Brain microvascular endothelial cell (primary cell): ENCODE measurements at regions not wholly inside any gene's neighbourhood (a gene's known extent, or its start where the extent isn't known, plus 50 kb on each side); places are given as distances from the start of the nearest gene placed in this dataset.
A peak's percentile ranks its signal among the peaks of the same experiment; 100 is the strongest.

Experiments
- DNase-seq: peaks from one replicate; pipeline ENCODE4 v3.0.0-alpha.2; 2020
- H3K27ac ChIP-seq: fragments of 250-450 bp; sonication (Bioruptor Pico); 2 replicates; pipeline ENCODE4 v1.5.1; 2020; ENCODE audit warnings: mild to moderate bottlenecking, moderate library complexity
- H3K27me3 ChIP-seq: fragments of 250-450 bp; sonication (Bioruptor Pico); replicated peaks from 2 replicates; pipeline ENCODE4 v1.5.1; 2020; ENCODE audit warnings: mild to moderate bottlenecking
- H3K36me3 ChIP-seq: fragments of 250-450 bp; sonication (Bioruptor Pico); replicated peaks from 2 replicates; pipeline ENCODE4 v1.5.1; 2020; ENCODE audit warnings: mild to moderate bottlenecking
- H3K4me3 ChIP-seq: 2 replicates; pipeline ENCODE4 v1.5.1; 2011; ENCODE audit warnings: low read depth, mild to moderate bottlenecking, control low read depth, low read length, moderate library complexity
- in situ Hi-C: cut with HindIII; loops from 2 replicates; pipeline ENCODE4 v1.10.0; 2017; ENCODE audit warnings: low sequenced_read_pairs, low pct_ligation_motif_present
- TF ChIP-seq, protein P1 (sequence below): IDR thresholded peaks from 2 replicates; pipeline ENCODE4 v1.5.1; 2011; ENCODE audit warnings: low read depth, mild to moderate bottlenecking, moderate library complexity, low read length, control low read depth, inconsistent platforms; ENCODE audit errors: missing control alignments

DNA sequence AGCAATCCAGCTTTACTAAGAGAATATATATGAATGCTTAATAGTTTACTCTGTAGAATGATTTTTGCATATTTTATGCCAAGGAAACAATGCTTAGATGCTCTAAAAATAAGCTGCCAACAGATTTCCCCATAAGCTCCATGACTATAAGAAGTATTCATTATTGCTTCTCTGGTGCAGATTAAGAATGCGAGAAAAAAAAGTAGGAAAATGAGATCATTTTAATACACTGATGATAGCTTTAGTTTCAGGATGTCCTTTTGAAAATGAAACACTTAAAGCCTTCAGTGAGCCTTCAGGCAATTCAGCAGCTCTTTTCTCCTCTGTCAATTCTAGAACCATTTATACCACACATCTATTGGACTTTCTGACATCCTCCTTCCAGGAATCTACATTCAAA is 735.0 kb upstream of the POT1 start:
- Histone ChIP-seq H3K4me3 (no peak overlapping the region), H3K36me3 (no peaks in the 10 kb centered on the region), H3K27me3 (no peaks in the 10 kb centered on the region), H3K27ac (no peak overlapping the region)
- TF ChIP-seq, protein P1, sequence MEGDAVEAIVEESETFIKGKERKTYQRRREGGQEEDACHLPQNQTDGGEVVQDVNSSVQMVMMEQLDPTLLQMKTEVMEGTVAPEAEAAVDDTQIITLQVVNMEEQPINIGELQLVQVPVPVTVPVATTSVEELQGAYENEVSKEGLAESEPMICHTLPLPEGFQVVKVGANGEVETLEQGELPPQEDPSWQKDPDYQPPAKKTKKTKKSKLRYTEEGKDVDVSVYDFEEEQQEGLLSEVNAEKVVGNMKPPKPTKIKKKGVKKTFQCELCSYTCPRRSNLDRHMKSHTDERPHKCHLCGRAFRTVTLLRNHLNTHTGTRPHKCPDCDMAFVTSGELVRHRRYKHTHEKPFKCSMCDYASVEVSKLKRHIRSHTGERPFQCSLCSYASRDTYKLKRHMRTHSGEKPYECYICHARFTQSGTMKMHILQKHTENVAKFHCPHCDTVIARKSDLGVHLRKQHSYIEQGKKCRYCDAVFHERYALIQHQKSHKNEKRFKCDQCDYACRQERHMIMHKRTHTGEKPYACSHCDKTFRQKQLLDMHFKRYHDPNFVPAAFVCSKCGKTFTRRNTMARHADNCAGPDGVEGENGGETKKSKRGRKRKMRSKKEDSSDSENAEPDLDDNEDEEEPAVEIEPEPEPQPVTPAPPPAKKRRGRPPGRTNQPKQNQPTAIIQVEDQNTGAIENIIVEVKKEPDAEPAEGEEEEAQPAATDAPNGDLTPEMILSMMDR: no peak
- in situ Hi-C loops: no loop called here
- DNase-seq: no peak

DNA sequence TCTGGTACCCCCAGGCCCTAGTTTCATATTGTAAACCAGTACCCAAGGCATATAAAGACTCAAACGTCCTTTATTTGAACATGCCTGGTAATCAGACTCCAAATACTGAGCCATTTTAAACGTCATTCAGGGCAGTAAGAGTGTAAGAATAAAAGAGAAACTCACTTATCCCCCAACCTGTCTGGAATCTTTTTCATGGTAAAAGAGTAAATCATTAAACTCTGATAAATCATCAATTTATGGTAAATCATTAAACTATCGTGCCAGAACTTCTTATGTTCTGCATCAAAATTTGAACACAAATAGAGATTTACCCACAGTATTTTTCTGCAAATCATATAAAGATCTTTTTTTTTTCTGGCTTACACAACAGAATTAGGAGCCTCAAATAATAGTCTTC is 734.3 kb upstream of the POT1 start:
- in situ Hi-C loops: no loop called here
- Histone ChIP-seq H3K27me3 (no peaks in the 10 kb centered on the region), H3K36me3 (no peaks in the 10 kb centered on the region), H3K4me3 (no peak overlapping the region), H3K27ac (no peak overlapping the region)
- no peak for DNase-seq
- TF ChIP-seq, protein P1: no peak

GRCh38 chr7:125661677-125662076 is 732.1 kb upstream of the POT1 start:
- no peak for DNase-seq
- H3K4me3 ChIP-seq: no peak overlapping the region
- H3K36me3 ChIP-seq: no peaks in the 10 kb centered on the region
- in situ Hi-C loops: no loop called here
- TF ChIP-seq, protein P1: no peak
- H3K27me3 ChIP-seq: no peaks in the 10 kb centered on the region
- no peak overlapping the region for H3K27ac ChIP-seq

DNA sequence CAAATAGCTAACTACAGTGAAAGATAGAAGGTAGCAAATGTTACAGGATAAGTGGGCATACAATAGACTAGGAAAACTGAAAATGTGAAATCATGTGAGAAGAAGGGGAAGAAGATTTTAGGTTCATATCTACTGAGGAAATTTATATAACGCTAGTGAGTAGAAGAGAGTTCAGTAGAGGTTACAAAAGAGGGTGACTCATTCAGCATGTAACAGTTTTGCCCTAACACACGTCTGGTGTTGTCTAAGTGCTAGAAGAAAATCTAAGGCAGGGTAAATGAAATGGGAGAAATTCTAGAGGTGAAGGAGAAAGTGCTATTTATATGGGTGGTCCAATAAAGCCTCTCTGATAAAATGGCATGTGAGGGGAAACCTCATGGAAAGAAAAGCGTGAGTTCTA is 731.4 kb upstream of the POT1 start:
- peak; percentile 16 for DNase-seq
- TF ChIP-seq, protein P1: no peak
- no peak overlapping the region for H3K4me3 ChIP-seq
- H3K27ac ChIP-seq: no peak overlapping the region
- no peaks in the 10 kb centered on the region for H3K27me3 ChIP-seq
- in situ Hi-C loops: no loop called here
- no peaks in the 10 kb centered on the region for H3K36me3 ChIP-seq

GRCh38 chr7:125654076-125654475 is 724.5 kb upstream of the POT1 start:
- H3K27me3 ChIP-seq: no peaks in the 10 kb centered on the region
- H3K27ac ChIP-seq: no peak overlapping the region
- H3K36me3 ChIP-seq: no peaks in the 10 kb centered on the region
- in situ Hi-C loops: no loop called here
- TF ChIP-seq, protein P1: no peak
- no peak for DNase-seq
- no peak overlapping the region for H3K4me3 ChIP-seq

DNA sequence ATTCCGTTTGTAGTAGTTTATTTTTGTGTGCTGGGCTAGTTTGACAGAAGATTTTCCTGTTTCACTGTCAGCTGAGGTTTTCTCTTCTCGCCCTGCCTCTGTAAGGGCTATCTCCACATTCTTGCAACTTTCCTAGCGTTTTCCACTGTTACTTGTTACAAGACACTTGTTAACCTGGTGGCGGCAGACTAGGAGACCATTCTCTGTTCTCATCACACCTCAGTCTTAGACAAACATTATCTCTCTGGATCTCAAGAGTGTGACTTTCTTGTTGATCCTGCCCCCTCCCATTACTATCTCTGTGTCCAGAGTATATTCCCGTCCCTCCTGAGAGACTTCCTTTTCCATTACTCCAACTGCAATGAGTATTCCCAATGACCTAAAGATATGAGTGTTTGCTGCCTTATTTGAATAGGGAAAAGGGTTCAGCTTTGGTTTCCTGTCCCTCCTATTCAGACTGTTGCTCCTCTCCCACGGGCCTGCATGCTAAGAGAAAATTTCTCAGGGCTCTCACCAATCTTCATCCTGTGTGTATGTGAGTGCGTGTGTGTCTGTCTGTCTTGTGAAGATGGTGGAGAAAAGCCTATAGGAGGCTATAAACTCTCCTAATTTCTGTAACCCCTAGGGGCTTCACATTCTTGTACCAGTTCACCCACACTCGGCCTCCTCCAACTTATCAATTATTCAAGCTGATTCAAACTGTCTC is 722.4 kb upstream of the POT1 start:
- H3K4me3 ChIP-seq: no peak overlapping the region
- H3K36me3 ChIP-seq: no peaks in the 10 kb centered on the region
- in situ Hi-C loops: no loop called here
- no peak overlapping the region for H3K27ac ChIP-seq
- H3K27me3 ChIP-seq: no peaks in the 10 kb centered on the region
- DNase-seq: no peak
- TF ChIP-seq, protein P1: no peak
